HCT116 (cell line): ENCODE measurements at regions not wholly inside any gene's neighbourhood (a gene's known extent, or its start where the extent isn't known, plus 50 kb on each side); places are given as distances from the start of the nearest gene placed in this dataset.

Experiments
- CEBPB ChIP-seq: IDR thresholded peaks from 2 replicates; pipeline ENCODE4 v1.6.1; 2012; ENCODE audit warnings: low read depth
- CTCF ChIP-seq, 3 experiments: fragments of 200-600 bp in 1 of 3; sonication (generic) in 1 of 3; IDR thresholded peaks in 2 of 3; conservative IDR thresholded peaks in 1 of 3; 2 replicates each; pipeline ENCODE4 v1.5.1; 2012 to 2017; ENCODE audit warnings: low read depth in 2 of 3, low read length in 2 of 3, antibody characterized with exemption in 1 of 3, borderline replicate concordance in 1 of 3, control low read depth in 1 of 3, mild to moderate bottlenecking in 1 of 3, mixed read lengths in 1 of 3, mixed run types in 1 of 3, moderate library complexity in 1 of 3; ENCODE audit not compliant: insufficient read depth in 1 of 3
- EZH2 ChIP-seq: fragments of 200-600 bp; sonication (generic); IDR thresholded peaks from 2 replicates; pipeline ENCODE4 v1.6.1; 2017; ENCODE audit warnings: antibody characterized with exemption, mixed run types
- POLR2A ChIP-seq: IDR thresholded peaks from 2 replicates; pipeline ENCODE4 v1.7.0; 2011; ENCODE audit warnings: borderline replicate concordance; ENCODE audit not compliant: insufficient read depth, insufficient read length; ENCODE audit errors: extremely low read depth
- POLR2AphosphoS5 ChIP-seq: IDR thresholded peaks from 2 replicates; pipeline ENCODE4 v1.6.1; 2011; ENCODE audit warnings: mild to moderate bottlenecking, low read depth, low read length, moderate library complexity
- RAD21 ChIP-seq: IDR thresholded peaks from 2 replicates; pipeline ENCODE4 v1.6.1; 2012; ENCODE audit warnings: low read depth, mild to moderate bottlenecking

- no peak for TF ChIP-seq RAD21
- TF ChIP-seq POLR2AphosphoS5 = no peak
- TF ChIP-seq POLR2A = no peak
- TF ChIP-seq CTCF (IDR thresholded peaks at IDR 0.05 in 2 of 3, conservative IDR thresholded peaks at IDR 0.05 in 1 of 3; ENCODE audit: borderline replicate concordance in 1 of 3, insufficient read depth in 1 of 3, low read depth in 2 of 3, low read length in 2 of 3) = no peak
- TF ChIP-seq EZH2 = no peak
- no peak for TF ChIP-seq CEBPB
Measured at GRCh38 chr19:32070101-32070500, 275.3 kb upstream of the ZNF507 start.
